ENCODE measurements at regions not wholly inside any gene's neighbourhood (a gene's known extent, or its start where the extent isn't known, plus 50 kb on each side); places are given as distances from the start of the nearest gene placed in this dataset.

DNA sequence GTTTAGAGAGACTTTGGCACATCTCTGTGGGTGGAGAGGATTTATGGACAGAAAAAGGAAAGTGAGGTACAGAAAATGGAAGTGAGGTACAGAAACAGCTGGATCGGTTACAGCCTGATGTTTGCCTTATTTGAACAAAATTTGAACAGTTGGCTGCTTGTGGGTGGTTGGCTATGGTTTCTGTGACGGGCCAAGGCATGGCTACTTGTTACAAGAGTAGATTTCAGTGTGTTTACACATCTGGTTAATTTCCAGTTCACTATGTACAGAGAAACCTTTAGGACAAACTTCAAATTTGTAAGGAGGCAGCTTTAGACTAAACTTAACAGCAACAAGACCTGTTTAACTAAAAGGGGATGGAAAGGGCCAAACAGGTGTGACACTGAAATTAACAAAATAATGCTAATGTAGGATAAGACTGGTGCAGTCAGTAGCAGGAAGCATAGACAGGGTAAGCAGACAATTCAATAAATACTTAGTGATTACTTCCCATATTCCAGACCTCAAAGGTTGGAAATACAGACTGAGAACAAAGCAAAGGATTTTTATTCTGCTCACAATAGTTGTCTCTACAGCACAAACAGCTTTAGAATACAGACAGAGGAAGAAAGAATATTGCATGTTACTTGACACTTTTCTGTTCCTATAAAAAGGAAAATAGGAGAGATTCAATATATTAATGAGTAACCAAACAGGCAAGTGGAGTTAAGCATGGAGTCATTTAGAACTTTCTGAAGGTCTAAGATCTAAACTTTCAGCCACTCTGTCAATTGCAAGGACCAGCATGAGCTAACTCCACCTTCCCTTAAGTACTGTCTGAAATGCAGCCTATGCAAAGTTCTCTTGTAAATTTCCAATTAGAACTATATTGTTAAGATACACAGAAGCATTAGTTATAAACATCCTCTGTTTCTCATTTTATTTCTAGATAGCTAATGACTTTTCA, 294.4 kb upstream of the FAT4 start:
- Mint-ChIP-seq H3K4me3 (no peak overlapping the region), H3K36me3 (no peaks in the 10 kb centered on the region), H3K27ac (no peak overlapping the region), H3K4me1 (no peaks in the 10 kb centered on the region), H3K27me3 (ENCODE audit: low read depth in 3 of 3) (peaks cover 0 to 2% (median 0%) of the 10 kb centered on the region in 3 donors), H3K9me3 (peaks cover 0 to 3% (median 0%) of the 10 kb centered on the region in 7 donors)
- WGBS (ENCODE audit: insufficient coverage) = 100% methylated on average over 1 of the region's 2 CpGs
- TF ChIP-seq, protein P1, sequence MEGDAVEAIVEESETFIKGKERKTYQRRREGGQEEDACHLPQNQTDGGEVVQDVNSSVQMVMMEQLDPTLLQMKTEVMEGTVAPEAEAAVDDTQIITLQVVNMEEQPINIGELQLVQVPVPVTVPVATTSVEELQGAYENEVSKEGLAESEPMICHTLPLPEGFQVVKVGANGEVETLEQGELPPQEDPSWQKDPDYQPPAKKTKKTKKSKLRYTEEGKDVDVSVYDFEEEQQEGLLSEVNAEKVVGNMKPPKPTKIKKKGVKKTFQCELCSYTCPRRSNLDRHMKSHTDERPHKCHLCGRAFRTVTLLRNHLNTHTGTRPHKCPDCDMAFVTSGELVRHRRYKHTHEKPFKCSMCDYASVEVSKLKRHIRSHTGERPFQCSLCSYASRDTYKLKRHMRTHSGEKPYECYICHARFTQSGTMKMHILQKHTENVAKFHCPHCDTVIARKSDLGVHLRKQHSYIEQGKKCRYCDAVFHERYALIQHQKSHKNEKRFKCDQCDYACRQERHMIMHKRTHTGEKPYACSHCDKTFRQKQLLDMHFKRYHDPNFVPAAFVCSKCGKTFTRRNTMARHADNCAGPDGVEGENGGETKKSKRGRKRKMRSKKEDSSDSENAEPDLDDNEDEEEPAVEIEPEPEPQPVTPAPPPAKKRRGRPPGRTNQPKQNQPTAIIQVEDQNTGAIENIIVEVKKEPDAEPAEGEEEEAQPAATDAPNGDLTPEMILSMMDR (IDR thresholded peaks at IDR 0.05) = no peak
- H3K4me2 ChIP-seq (replicated peaks; ENCODE audit: extremely low read depth, low read length, poor library complexity, severe bottlenecking) = no peak overlapping the region
- H3K4me3 ChIP-seq (replicated peaks in 1 of 3; ENCODE audit: low read depth in 2 of 3, low read length in 3 of 3) = no peak overlapping the region
- H3K9me3 ChIP-seq (replicated peaks in 1 of 2; ENCODE audit: control insufficient read depth in 1 of 2, insufficient read depth in 1 of 2, low read length in 2 of 2) = peaks cover 0 to 1% of the 10 kb centered on the region in 2 donors
- no peaks in the 10 kb centered on the region for H3K36me3 ChIP-seq (replicated peaks in 1 of 2; ENCODE audit: control insufficient read depth in 1 of 2, insufficient read depth in 2 of 2, low read length in 2 of 2)
- no peaks in the 10 kb centered on the region for H4K20me1 ChIP-seq (ENCODE audit: insufficient read depth, low read length)
- DNase-seq = no peak
- no peak overlapping the region for H3K9ac ChIP-seq (ENCODE audit: insufficient read depth, low read length, poor library complexity, severe bottlenecking)
- no peaks in the 10 kb centered on the region for H3K27me3 ChIP-seq (ENCODE audit: control insufficient read depth in 2 of 2, insufficient read depth in 2 of 2, low read length in 2 of 2)
- H3K79me2 ChIP-seq (ENCODE audit: insufficient read depth, low read length) = no peaks in the 10 kb centered on the region
- intact Hi-C loops (cut with micrococcal nuclease) = no loop called here
- H3K27ac ChIP-seq (ENCODE audit: low read depth in 1 of 2, low read length in 2 of 2) = no peak overlapping the region
- H2AFZ ChIP-seq (ENCODE audit: insufficient read depth, low read depth, low read length, poor library complexity, severe bottlenecking) = no peak overlapping the region
- H3K4me1 ChIP-seq (ENCODE audit: control insufficient read depth in 1 of 2, insufficient read depth in 2 of 2, low read length in 2 of 2) = no peaks in the 10 kb centered on the region

DNA sequence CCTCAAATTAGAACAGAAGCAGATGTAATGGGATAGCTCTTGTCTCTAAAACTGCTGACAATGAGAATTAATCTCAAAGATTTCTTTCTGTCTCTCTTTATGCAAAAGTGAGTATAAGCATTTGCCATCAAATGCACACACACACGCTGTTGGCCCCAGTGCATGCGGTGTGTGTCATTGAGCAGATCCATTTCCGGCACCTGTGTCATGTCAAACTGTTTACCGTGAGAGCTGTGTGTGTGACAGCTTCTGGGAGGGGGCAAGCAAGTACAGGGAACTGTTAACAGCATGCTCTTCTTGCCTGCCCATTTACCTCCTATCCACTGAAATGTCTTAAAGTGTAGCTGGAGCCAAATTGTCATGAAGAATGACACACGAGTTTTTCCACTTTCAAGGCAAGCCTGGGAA, 297.9 kb upstream of the FAT4 start:
- H3K4me2 ChIP-seq (replicated peaks; ENCODE audit: extremely low read depth, low read length, poor library complexity, severe bottlenecking) = no peak overlapping the region
- H3K27ac ChIP-seq (ENCODE audit: low read depth in 1 of 2, low read length in 2 of 2) = no peak overlapping the region
- no peaks in the 10 kb centered on the region for H3K9me3 ChIP-seq (replicated peaks in 1 of 2; ENCODE audit: control insufficient read depth in 1 of 2, insufficient read depth in 1 of 2, low read length in 2 of 2)
- Mint-ChIP-seq H3K27ac (no peak overlapping the region), H3K9me3 (peaks cover 0 to 4% (median 2%) of the 10 kb centered on the region in 7 donors), H3K4me3 (no peak overlapping the region), H3K36me3 (no peaks in the 10 kb centered on the region), H3K27me3 (ENCODE audit: low read depth in 3 of 3) (peaks cover 0 to 2% (median 2%) of the 10 kb centered on the region in 3 donors), H3K4me1 (no peaks in the 10 kb centered on the region)
- H3K36me3 ChIP-seq (replicated peaks in 1 of 2; ENCODE audit: control insufficient read depth in 1 of 2, insufficient read depth in 2 of 2, low read length in 2 of 2) = no peaks in the 10 kb centered on the region
- no peak overlapping the region for H2AFZ ChIP-seq (ENCODE audit: insufficient read depth, low read depth, low read length, poor library complexity, severe bottlenecking)
- no peak for DNase-seq
- no peaks in the 10 kb centered on the region for H3K79me2 ChIP-seq (ENCODE audit: insufficient read depth, low read length)
- intact Hi-C loops (cut with micrococcal nuclease) = no loop called here
- no peak overlapping the region for H3K9ac ChIP-seq (ENCODE audit: insufficient read depth, low read length, poor library complexity, severe bottlenecking)
- TF ChIP-seq, protein P1 (IDR thresholded peaks at IDR 0.05) = no peak
- no peaks in the 10 kb centered on the region for H3K27me3 ChIP-seq (ENCODE audit: control insufficient read depth in 2 of 2, insufficient read depth in 2 of 2, low read length in 2 of 2)
- no peak overlapping the region for H3K4me3 ChIP-seq (replicated peaks in 1 of 3; ENCODE audit: low read depth in 2 of 3, low read length in 3 of 3)
- no peaks in the 10 kb centered on the region for H3K4me1 ChIP-seq (ENCODE audit: control insufficient read depth in 1 of 2, insufficient read depth in 2 of 2, low read length in 2 of 2)
- no peaks in the 10 kb centered on the region for H4K20me1 ChIP-seq (ENCODE audit: insufficient read depth, low read length)
- WGBS (ENCODE audit: insufficient coverage) = 79% methylated on average over 3 of the region's 5 CpGs
